ENCODE measurements at regions not wholly inside any gene's neighbourhood (a gene's known extent, or its start where the extent isn't known, plus 50 kb on each side); places are given as distances from the start of the nearest gene placed in this dataset.

GRCh38 chr6:101116337-101116736 lies 235.2 kb upstream of the ASCC3 start:
- no peak overlapping the region for H4K8ac ChIP-seq (ENCODE audit: low read length)
- H2BK12ac ChIP-seq (ENCODE audit: low read length in 2 of 2): no peak overlapping the region
- H3K18ac ChIP-seq (ENCODE audit: low read depth in 1 of 2, low read length in 2 of 2): no peak overlapping the region
- H3K4me3 ChIP-seq (ENCODE audit: insufficient read depth in 1 of 2, low read depth in 1 of 2, low read length in 2 of 2): no peak overlapping the region
- no peak overlapping the region for H3K4ac ChIP-seq (ENCODE audit: low read depth in 1 of 2, low read length in 2 of 2)
- H2BK5ac ChIP-seq (ENCODE audit: low read depth, low read length, poor library complexity, severe bottlenecking): no peak overlapping the region
- no peak overlapping the region for H3K14ac ChIP-seq (ENCODE audit: low read length in 2 of 2)
- H3K27ac ChIP-seq (ENCODE audit: low read length, poor library complexity, severe bottlenecking): no peak overlapping the region
- no peak overlapping the region for H2BK120ac ChIP-seq (ENCODE audit: low read depth, low read length)
- peaks cover 2% of the 10 kb centered on the region for H3K4me1 ChIP-seq (ENCODE audit: control insufficient read depth, insufficient read depth, low read depth, low read length)
- no peaks in the 10 kb centered on the region for H3K9me3 ChIP-seq (ENCODE audit: control insufficient read depth, low read length)
- H3K23ac ChIP-seq (ENCODE audit: low read length in 2 of 2): no peak overlapping the region
- no peak overlapping the region for H2AK5ac ChIP-seq (ENCODE audit: low read length, severe bottlenecking)
- H3K4me2 ChIP-seq (ENCODE audit: low read length, poor library complexity, severe bottlenecking): no peak overlapping the region
- 100% methylated on average over 3 of the region's 5 CpGs for WGBS
- H2AFZ ChIP-seq (ENCODE audit: low read depth, low read length): no peak overlapping the region
- no peaks in the 10 kb centered on the region for H3K79me1 ChIP-seq (replicated peaks; ENCODE audit: low read length, poor library complexity, severe bottlenecking)
- H2BK15ac ChIP-seq (ENCODE audit: low read depth, poor library complexity, severe bottlenecking): no peak overlapping the region
- H3K9ac ChIP-seq (ENCODE audit: low read length): no peak overlapping the region
- H3K36me3 ChIP-seq (ENCODE audit: control insufficient read depth in 1 of 2, insufficient read depth in 2 of 2, low read depth in 1 of 2, low read length in 2 of 2): no peaks in the 10 kb centered on the region
- no peak overlapping the region for H4K91ac ChIP-seq (ENCODE audit: low read length)
- peaks cover 0 to 7% of the 10 kb centered on the region in 2 experiments for H3K27me3 ChIP-seq (ENCODE audit: control insufficient read depth in 1 of 2, insufficient read depth in 1 of 2, low read length in 2 of 2)
- DNase-seq: no peak

GRCh38 chr6:101117393-101118135 lies 236.4 kb upstream of the ASCC3 start:
- no peak overlapping the region for H3K4me2 ChIP-seq (ENCODE audit: low read length, poor library complexity, severe bottlenecking)
- H4K91ac ChIP-seq (ENCODE audit: low read length): peak overlapping the region; percentile 5
- H3K27ac ChIP-seq (ENCODE audit: low read length, poor library complexity, severe bottlenecking): no peak overlapping the region
- H3K4me3 ChIP-seq (ENCODE audit: insufficient read depth in 1 of 2, low read depth in 1 of 2, low read length in 2 of 2): no peak overlapping the region
- H3K36me3 ChIP-seq (ENCODE audit: control insufficient read depth in 1 of 2, insufficient read depth in 2 of 2, low read depth in 1 of 2, low read length in 2 of 2): no peaks in the 10 kb centered on the region
- peaks cover 0 to 7% of the 10 kb centered on the region in 2 experiments for H3K27me3 ChIP-seq (ENCODE audit: control insufficient read depth in 1 of 2, insufficient read depth in 1 of 2, low read length in 2 of 2)
- no peak for DNase-seq
- no peak overlapping the region for H3K9ac ChIP-seq (ENCODE audit: low read length)
- no peak overlapping the region for H2BK12ac ChIP-seq (ENCODE audit: low read length in 2 of 2)
- H3K4me1 ChIP-seq (ENCODE audit: control insufficient read depth, insufficient read depth, low read depth, low read length): peaks cover 2% of the 10 kb centered on the region
- no peak overlapping the region for H2BK15ac ChIP-seq (ENCODE audit: low read depth, poor library complexity, severe bottlenecking)
- H3K79me1 ChIP-seq (replicated peaks; ENCODE audit: low read length, poor library complexity, severe bottlenecking): no peaks in the 10 kb centered on the region
- WGBS: 60% methylated on average over 8 of the region's 11 CpGs
- H4K8ac ChIP-seq (ENCODE audit: low read length): no peak overlapping the region
- peak overlapping the region in 1 of 2 experiments; percentile 24 for H3K18ac ChIP-seq (ENCODE audit: low read depth in 1 of 2, low read length in 2 of 2)
- H2BK120ac ChIP-seq (ENCODE audit: low read depth, low read length): no peak overlapping the region
- no peak overlapping the region for H3K23ac ChIP-seq (ENCODE audit: low read length in 2 of 2)
- H3K14ac ChIP-seq (ENCODE audit: low read length in 2 of 2): no peak overlapping the region
- H2AK5ac ChIP-seq (ENCODE audit: low read length, severe bottlenecking): no peak overlapping the region
- H3K9me3 ChIP-seq (ENCODE audit: control insufficient read depth, low read length): no peaks in the 10 kb centered on the region
- H2BK5ac ChIP-seq (ENCODE audit: low read depth, low read length, poor library complexity, severe bottlenecking): no peak overlapping the region
- peak overlapping the region; percentile 63 for H2AFZ ChIP-seq (ENCODE audit: low read depth, low read length)
- no peak overlapping the region for H3K4ac ChIP-seq (ENCODE audit: low read depth in 1 of 2, low read length in 2 of 2)

GRCh38 chr6:101118136-101118396 lies 236.9 kb upstream of the ASCC3 start:
- no peak overlapping the region for H3K9ac ChIP-seq (ENCODE audit: low read length)
- H3K27ac ChIP-seq (ENCODE audit: low read length, poor library complexity, severe bottlenecking): no peak overlapping the region
- H2BK15ac ChIP-seq (ENCODE audit: low read depth, poor library complexity, severe bottlenecking): no peak overlapping the region
- no peak overlapping the region for H2BK120ac ChIP-seq (ENCODE audit: low read depth, low read length)
- DNase-seq: no peak
- no peaks in the 10 kb centered on the region for H3K79me1 ChIP-seq (replicated peaks; ENCODE audit: low read length, poor library complexity, severe bottlenecking)
- H3K36me3 ChIP-seq (ENCODE audit: control insufficient read depth in 1 of 2, insufficient read depth in 2 of 2, low read depth in 1 of 2, low read length in 2 of 2): no peaks in the 10 kb centered on the region
- no peak overlapping the region for H2AFZ ChIP-seq (ENCODE audit: low read depth, low read length)
- H3K9me3 ChIP-seq (ENCODE audit: control insufficient read depth, low read length): no peaks in the 10 kb centered on the region
- no peak overlapping the region for H3K14ac ChIP-seq (ENCODE audit: low read length in 2 of 2)
- no peak overlapping the region for H3K4me3 ChIP-seq (ENCODE audit: insufficient read depth in 1 of 2, low read depth in 1 of 2, low read length in 2 of 2)
- H3K4me2 ChIP-seq (ENCODE audit: low read length, poor library complexity, severe bottlenecking): no peak overlapping the region
- H2BK12ac ChIP-seq (ENCODE audit: low read length in 2 of 2): no peak overlapping the region
- no peak overlapping the region for H3K23ac ChIP-seq (ENCODE audit: low read length in 2 of 2)
- no peak overlapping the region for H4K91ac ChIP-seq (ENCODE audit: low read length)
- WGBS: no CpG with 5 or more reads among the region's 1 CpG
- peaks cover 0 to 5% of the 10 kb centered on the region in 2 experiments for H3K27me3 ChIP-seq (ENCODE audit: control insufficient read depth in 1 of 2, insufficient read depth in 1 of 2, low read length in 2 of 2)
- no peak overlapping the region for H2BK5ac ChIP-seq (ENCODE audit: low read depth, low read length, poor library complexity, severe bottlenecking)
- no peak overlapping the region for H2AK5ac ChIP-seq (ENCODE audit: low read length, severe bottlenecking)
- no peak overlapping the region for H3K18ac ChIP-seq (ENCODE audit: low read depth in 1 of 2, low read length in 2 of 2)
- no peak overlapping the region for H3K4ac ChIP-seq (ENCODE audit: low read depth in 1 of 2, low read length in 2 of 2)
- H4K8ac ChIP-seq (ENCODE audit: low read length): no peak overlapping the region
- peaks cover 2% of the 10 kb centered on the region for H3K4me1 ChIP-seq (ENCODE audit: control insufficient read depth, insufficient read depth, low read depth, low read length)

GRCh38 chr6:101120747-101121146 lies 239.6 kb upstream of the ASCC3 start:
- H2BK5ac ChIP-seq (ENCODE audit: low read depth, low read length, poor library complexity, severe bottlenecking): no peak overlapping the region
- H3K36me3 ChIP-seq (ENCODE audit: control insufficient read depth in 1 of 2, insufficient read depth in 2 of 2, low read depth in 1 of 2, low read length in 2 of 2): no peaks in the 10 kb centered on the region
- H3K4ac ChIP-seq (ENCODE audit: low read depth in 1 of 2, low read length in 2 of 2): no peak overlapping the region
- H2AFZ ChIP-seq (ENCODE audit: low read depth, low read length): no peak overlapping the region
- no peak overlapping the region for H3K23ac ChIP-seq (ENCODE audit: low read length in 2 of 2)
- no peaks in the 10 kb centered on the region for H3K9me3 ChIP-seq (ENCODE audit: control insufficient read depth, low read length)
- no peaks in the 10 kb centered on the region for H3K79me1 ChIP-seq (replicated peaks; ENCODE audit: low read length, poor library complexity, severe bottlenecking)
- H2BK15ac ChIP-seq (ENCODE audit: low read depth, poor library complexity, severe bottlenecking): no peak overlapping the region
- H3K4me1 ChIP-seq (ENCODE audit: control insufficient read depth, insufficient read depth, low read depth, low read length): peaks cover 2% of the 10 kb centered on the region
- no peak overlapping the region for H3K4me3 ChIP-seq (ENCODE audit: insufficient read depth in 1 of 2, low read depth in 1 of 2, low read length in 2 of 2)
- H2AK5ac ChIP-seq (ENCODE audit: low read length, severe bottlenecking): no peak overlapping the region
- H2BK12ac ChIP-seq (ENCODE audit: low read length in 2 of 2): no peak overlapping the region
- no peak overlapping the region for H2BK120ac ChIP-seq (ENCODE audit: low read depth, low read length)
- H3K9ac ChIP-seq (ENCODE audit: low read length): no peak overlapping the region
- no peak for DNase-seq
- H3K4me2 ChIP-seq (ENCODE audit: low read length, poor library complexity, severe bottlenecking): no peak overlapping the region
- no CpG with 5 or more reads among the region's 4 CpGs for WGBS
- no peak overlapping the region for H3K14ac ChIP-seq (ENCODE audit: low read length in 2 of 2)
- H4K8ac ChIP-seq (ENCODE audit: low read length): no peak overlapping the region
- H3K27ac ChIP-seq (ENCODE audit: low read length, poor library complexity, severe bottlenecking): no peak overlapping the region
- no peak overlapping the region for H3K18ac ChIP-seq (ENCODE audit: low read depth in 1 of 2, low read length in 2 of 2)
- no peak overlapping the region for H4K91ac ChIP-seq (ENCODE audit: low read length)
- no peaks in the 10 kb centered on the region for H3K27me3 ChIP-seq (ENCODE audit: control insufficient read depth in 1 of 2, insufficient read depth in 1 of 2, low read length in 2 of 2)

Data from mesenchymal stem cell (in vitro differentiated cells and primary cell).